IMR-90 (cell line): ENCODE measurements at regions not wholly inside any gene's neighbourhood (a gene's known extent, or its start where the extent isn't known, plus 50 kb on each side); places are given as distances from the start of the nearest gene placed in this dataset.

ENCODE experiments used
- ATAC-seq: fragments of 200-7000 bp; cut with Tn5 transposase; 2 replicates; pipeline ENCODE4 v1.9.1; 2020; ENCODE audit warnings: low read depth, mild to moderate bottlenecking, moderate library complexity
- BruUV-seq: library from RNA; stranded (reverse); fragments of 400-500 nt; replicated peaks from 2 replicates; lab custom pipeline; 2021; lab: Mats Ljungman, UMichigan
- CTCF ChIA-PET: fragments of 300-600 bp; formaldehyde crosslinking; extraction: SDS; loops from one replicate; lab custom pipeline; 2021; ENCODE audit warnings: antibody characterized with exemption; lab: Yijun Ruan, JAX
- POLR2A ChIA-PET: fragments of 300-600 bp; sonication (Branson Sonifier 250); formaldehyde crosslinking; loops from one replicate; lab custom pipeline; 2022; ENCODE audit warnings: antibody characterized with exemption; ENCODE audit not compliant: unreplicated experiment; lab: Charles Lee
- DNase-seq: peaks from one replicate; pipeline ENCODE4 v3.0.0; 2013
- H2AFZ ChIP-seq: replicated peaks from 2 replicates; pipeline ENCODE3; 2013; ENCODE audit warnings: low read length, mild to moderate bottlenecking; ENCODE audit not compliant: poor library complexity
- H2AK5ac ChIP-seq: 2 replicates; pipeline ENCODE4 v1.6.1; 2013; ENCODE audit warnings: low read depth, low read length, inconsistent platforms
- H2AK9ac ChIP-seq: replicated peaks from 2 replicates; pipeline ENCODE3; 2013; ENCODE audit warnings: mild to moderate bottlenecking, low read depth, low read length, moderate library complexity; ENCODE audit not compliant: poor library complexity
- H2BK120ac ChIP-seq: 2 replicates; pipeline ENCODE4 v1.6.1; 2013; ENCODE audit warnings: low read depth, low read length, inconsistent platforms
- H2BK15ac ChIP-seq: 3 replicates; pipeline ENCODE4 v1.6.1; 2013; ENCODE audit warnings: low read depth, low read length, inconsistent platforms
- H2BK20ac ChIP-seq: 2 replicates; pipeline ENCODE4 v1.6.1; 2013; ENCODE audit warnings: low read depth, mild to moderate bottlenecking, inconsistent platforms, low read length, moderate library complexity
- H2BK5ac ChIP-seq: 2 replicates; pipeline ENCODE4 v1.6.1; 2013; ENCODE audit warnings: mild to moderate bottlenecking, low read depth, low read length, inconsistent platforms; ENCODE audit not compliant: poor library complexity, severe bottlenecking
- H3K14ac ChIP-seq: replicated peaks from 2 replicates; pipeline ENCODE4 v1.6.1; 2013; ENCODE audit warnings: low read depth, low read length, inconsistent platforms
- H3K18ac ChIP-seq: 2 replicates; pipeline ENCODE4 v1.6.1; 2013; ENCODE audit warnings: low read depth, low read length, control low read depth
- H3K23ac ChIP-seq: 2 replicates; pipeline ENCODE4 v1.6.1; 2013; ENCODE audit warnings: low read depth, low read length, inconsistent platforms
- H3K27ac ChIP-seq: 2 replicates; pipeline ENCODE4 v1.5.1; 2013; ENCODE audit warnings: mild to moderate bottlenecking, control low read depth, low read length; ENCODE audit not compliant: insufficient read depth
- H3K27me3 ChIP-seq: 2 replicates; pipeline ENCODE4 v1.6.1; 2013; ENCODE audit warnings: low read length; ENCODE audit not compliant: control insufficient read depth, insufficient read depth
- H3K36me3 ChIP-seq: 2 replicates; pipeline ENCODE4 v1.6.1; 2013; ENCODE audit warnings: low read length, mixed read lengths; ENCODE audit not compliant: control insufficient read depth, insufficient read depth
- H3K4ac ChIP-seq: 2 replicates; pipeline ENCODE4 v1.6.1; 2013; ENCODE audit warnings: low read depth, low read length, inconsistent platforms
- H3K4me1 ChIP-seq: 2 replicates; pipeline ENCODE4 v1.6.1; 2013; ENCODE audit warnings: low read length, mixed read lengths; ENCODE audit not compliant: control insufficient read depth, insufficient read depth
- H3K4me2 ChIP-seq: 2 replicates; pipeline ENCODE4 v1.6.1; 2013; ENCODE audit warnings: low read depth, mild to moderate bottlenecking, control low read depth, low read length, moderate library complexity
- H3K4me3 ChIP-seq: 2 replicates; pipeline ENCODE4 v1.5.1; 2013; ENCODE audit warnings: low read depth, mild to moderate bottlenecking, control low read depth, low read length, moderate library complexity; ENCODE audit not compliant: insufficient read depth
- H3K56ac ChIP-seq: 2 replicates; pipeline ENCODE4 v1.6.1; 2013; ENCODE audit warnings: low read length, inconsistent platforms; ENCODE audit not compliant: insufficient read depth; ENCODE audit errors: extremely low read depth
- H3K79me1 ChIP-seq, 2 experiments: 2 replicates each; pipeline ENCODE4 v1.6.1; 2013; ENCODE audit warnings: low read length in 2 of 2, inconsistent platforms in 1 of 2, low read depth in 1 of 2
- H3K9ac ChIP-seq: 2 replicates; pipeline ENCODE4 v1.6.1; 2013; ENCODE audit warnings: low read depth, low read length, control low read depth
- H3K9me1 ChIP-seq: 2 replicates; pipeline ENCODE4 v1.6.1; 2013; ENCODE audit warnings: low read length, inconsistent platforms; ENCODE audit not compliant: insufficient read depth
- H3K9me3 ChIP-seq: 2 replicates; pipeline ENCODE4 v1.6.1; 2013; ENCODE audit warnings: low read length; ENCODE audit not compliant: control insufficient read depth, insufficient read depth
- H4K20me1 ChIP-seq: 2 replicates; pipeline ENCODE4 v1.6.1; 2013; ENCODE audit warnings: low read length, inconsistent platforms; ENCODE audit not compliant: insufficient read depth
- H4K5ac ChIP-seq: 2 replicates; pipeline ENCODE4 v1.6.1; 2013; ENCODE audit warnings: mild to moderate bottlenecking, low read depth, low read length, control low read depth
- H4K8ac ChIP-seq, 2 experiments: 2 replicates each; pipeline ENCODE4 v1.6.1; 2013; ENCODE audit warnings: low read depth in 2 of 2, low read length in 2 of 2, control low read depth in 1 of 2, inconsistent platforms in 1 of 2
- H4K91ac ChIP-seq: 2 replicates; pipeline ENCODE4 v1.6.1; 2013; ENCODE audit warnings: low read depth, low read length, inconsistent platforms; ENCODE audit not compliant: insufficient read depth
- CEBPB ChIP-seq: IDR thresholded peaks from 2 replicates; pipeline ENCODE4 v1.6.1; 2012; ENCODE audit warnings: low read depth, low read length, improper control_type of control experiment
- CHD1 ChIP-seq: IDR thresholded peaks from 2 replicates; pipeline ENCODE4 v1.6.1; 2012; ENCODE audit warnings: low read depth, low read length, improper control_type of control experiment
- FOS ChIP-seq: fragments of 150-350 bp; IDR thresholded peaks from 2 replicates; pipeline ENCODE4 v1.6.1; 2016; ENCODE audit warnings: low read depth, low read length
- NFE2L2 ChIP-seq: fragments of 150-350 bp; IDR thresholded peaks from 2 replicates; pipeline ENCODE4 v1.6.1; 2016; ENCODE audit warnings: low read depth, mild to moderate bottlenecking, low read length
- POLR2A ChIP-seq: IDR thresholded peaks from 2 replicates; pipeline ENCODE4 v1.6.1; 2012; ENCODE audit warnings: mild to moderate bottlenecking, low read depth, low read length
- RAD21 ChIP-seq: IDR thresholded peaks from 2 replicates; pipeline ENCODE4 v1.6.1; 2012; ENCODE audit warnings: low read length, improper control_type of control experiment
- RCOR1 ChIP-seq: IDR thresholded peaks from 2 replicates; pipeline ENCODE4 v1.6.1; 2012; ENCODE audit warnings: mild to moderate bottlenecking, low read length, improper control_type of control experiment; ENCODE audit not compliant: insufficient replicate concordance
- SMC3 ChIP-seq: fragments of 150-350 bp; IDR thresholded peaks from 2 replicates; pipeline ENCODE4 v1.6.1; 2016; ENCODE audit warnings: low read depth, mild to moderate bottlenecking, antibody characterized with exemption, low read length, moderate library complexity
- WGBS, 2 experiments: methylation state at CpG; one replicate each; pipeline versions ENCODE4 v1.1.5 to v1.1.7; 2013; ENCODE audit warnings: missing lambda C conversion rate in 2 of 2; ENCODE audit not compliant: insufficient read length in 1 of 2; ENCODE audit errors: extremely low coverage in 2 of 2; 5-methylcytosine and 5-hydroxymethylcytosine counted together
- dilution Hi-C: fragments of 300-500 bp; cut with HindIII; formaldehyde crosslinking; loops from one replicate; pipeline ENCODE4 v1.14.3; 2018; ENCODE audit warnings: low sequenced_read_pairs; ENCODE audit not compliant: unreplicated experiment
- in situ Hi-C: fragments of 300-500 bp; cut with MboI; formaldehyde crosslinking; loops from 3 replicates; pipeline ENCODE4 v1.14.3; 2019; ENCODE audit warnings: low sequenced_read_pairs, inconsistent platforms, mixed read lengths
- intact Hi-C: fragments of 100-400 bp; cut with micrococcal nuclease; formaldehyde crosslinking; loops from 2 replicates; pipeline ENCODE4 v1.10.0; 2022
- TF ChIP-seq, protein P1 (sequence below): conservative IDR thresholded peaks from 2 replicates; pipeline ENCODE4 v1.5.1; 2012; ENCODE audit warnings: mild to moderate bottlenecking, low read depth, low read length, improper control_type of control experiment
- TF ChIP-seq, protein P2 (sequence below): fragments of 150-350 bp; IDR thresholded peaks from 2 replicates; pipeline ENCODE4 v1.6.1; 2017; ENCODE audit warnings: mild to moderate bottlenecking, antibody characterized with exemption, low read length, low read depth

DNA sequence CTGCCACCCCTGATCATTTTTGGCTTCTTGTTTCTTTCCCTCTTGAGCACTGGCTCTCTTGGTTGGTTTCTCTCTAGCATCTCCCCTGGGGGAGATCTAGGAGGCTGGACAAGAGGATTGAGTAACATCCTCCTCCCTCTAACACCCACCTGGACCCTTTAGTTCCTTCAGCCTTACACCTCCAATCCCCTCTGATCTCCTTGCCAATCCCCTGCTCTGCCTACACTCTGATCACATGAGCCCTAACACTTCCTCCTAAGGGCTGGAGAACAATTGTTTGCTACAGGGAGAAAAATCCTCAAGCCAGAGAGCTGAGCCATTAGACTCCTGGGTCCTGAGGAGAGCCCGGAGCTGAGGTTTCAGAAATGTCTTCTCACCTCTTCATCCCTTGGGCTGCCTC lies 65.9 kb upstream of the ADGRL1 start:
- Histone ChIP-seq H3K27me3 (peaks cover 40% of the 10 kb centered on the region), H4K5ac (no peak overlapping the region), H3K4ac (no peak overlapping the region), H2AK5ac (no peak overlapping the region), H4K20me1 (no peaks in the 10 kb centered on the region), H3K23ac (no peak overlapping the region), H4K8ac (no peak overlapping the region), H2BK20ac (no peak overlapping the region), H3K18ac (no peak overlapping the region), H3K4me2 (no peak overlapping the region), H2BK5ac (no peak overlapping the region), H3K4me1 (no peaks in the 10 kb centered on the region), H3K9me1 (peaks cover 4% of the 10 kb centered on the region; the same call in 1 of the 2 replicates), H3K4me3 (no peak overlapping the region), H2BK120ac (no peak overlapping the region), H3K56ac (no peak overlapping the region), H2BK15ac (no peak overlapping the region), H3K9me3 (peaks cover 22% of the 10 kb centered on the region), H2AFZ (no peak overlapping the region), H3K14ac (no peak overlapping the region), H3K79me1 (no peaks in the 10 kb centered on the region), H3K36me3 (no peaks in the 10 kb centered on the region), H2AK9ac (no peak overlapping the region), H3K27ac (no peak overlapping the region), H3K9ac (no peak overlapping the region), H4K91ac (no peak overlapping the region)
- intact Hi-C loops, result no loop called here
- in situ Hi-C loops, result no loop called here
- ChIA-PET POLR2A (no interaction called here), CTCF (no interaction called here)
- 50% methylated on average over 1 of the region's 1 CpG; no CpG with 5 or more reads in 1 of the 2 experiments for WGBS, 2 experiments
- BruUV-seq, result no TSS peak
- TF ChIP-seq CEBPB (no peak), RAD21 (no peak), NFE2L2 (no peak), POLR2A (no peak), SMC3 (no peak), RCOR1 (no peak), CHD1 (no peak), FOS (no peak)
- TF ChIP-seq, protein P1, sequence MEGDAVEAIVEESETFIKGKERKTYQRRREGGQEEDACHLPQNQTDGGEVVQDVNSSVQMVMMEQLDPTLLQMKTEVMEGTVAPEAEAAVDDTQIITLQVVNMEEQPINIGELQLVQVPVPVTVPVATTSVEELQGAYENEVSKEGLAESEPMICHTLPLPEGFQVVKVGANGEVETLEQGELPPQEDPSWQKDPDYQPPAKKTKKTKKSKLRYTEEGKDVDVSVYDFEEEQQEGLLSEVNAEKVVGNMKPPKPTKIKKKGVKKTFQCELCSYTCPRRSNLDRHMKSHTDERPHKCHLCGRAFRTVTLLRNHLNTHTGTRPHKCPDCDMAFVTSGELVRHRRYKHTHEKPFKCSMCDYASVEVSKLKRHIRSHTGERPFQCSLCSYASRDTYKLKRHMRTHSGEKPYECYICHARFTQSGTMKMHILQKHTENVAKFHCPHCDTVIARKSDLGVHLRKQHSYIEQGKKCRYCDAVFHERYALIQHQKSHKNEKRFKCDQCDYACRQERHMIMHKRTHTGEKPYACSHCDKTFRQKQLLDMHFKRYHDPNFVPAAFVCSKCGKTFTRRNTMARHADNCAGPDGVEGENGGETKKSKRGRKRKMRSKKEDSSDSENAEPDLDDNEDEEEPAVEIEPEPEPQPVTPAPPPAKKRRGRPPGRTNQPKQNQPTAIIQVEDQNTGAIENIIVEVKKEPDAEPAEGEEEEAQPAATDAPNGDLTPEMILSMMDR, result no peak
- TF ChIP-seq, protein P2, sequence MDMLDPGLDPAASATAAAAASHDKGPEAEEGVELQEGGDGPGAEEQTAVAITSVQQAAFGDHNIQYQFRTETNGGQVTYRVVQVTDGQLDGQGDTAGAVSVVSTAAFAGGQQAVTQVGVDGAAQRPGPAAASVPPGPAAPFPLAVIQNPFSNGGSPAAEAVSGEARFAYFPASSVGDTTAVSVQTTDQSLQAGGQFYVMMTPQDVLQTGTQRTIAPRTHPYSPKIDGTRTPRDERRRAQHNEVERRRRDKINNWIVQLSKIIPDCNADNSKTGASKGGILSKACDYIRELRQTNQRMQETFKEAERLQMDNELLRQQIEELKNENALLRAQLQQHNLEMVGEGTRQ, result no peak
- no peak for DNase-seq
- no peak for ATAC-seq
- dilution Hi-C loops, result no loop called here
